ENCODE measurements at regions not wholly inside any gene's neighbourhood (a gene's known extent, or its start where the extent isn't known, plus 50 kb on each side); places are given as distances from the start of the nearest gene placed in this dataset.

DNA sequence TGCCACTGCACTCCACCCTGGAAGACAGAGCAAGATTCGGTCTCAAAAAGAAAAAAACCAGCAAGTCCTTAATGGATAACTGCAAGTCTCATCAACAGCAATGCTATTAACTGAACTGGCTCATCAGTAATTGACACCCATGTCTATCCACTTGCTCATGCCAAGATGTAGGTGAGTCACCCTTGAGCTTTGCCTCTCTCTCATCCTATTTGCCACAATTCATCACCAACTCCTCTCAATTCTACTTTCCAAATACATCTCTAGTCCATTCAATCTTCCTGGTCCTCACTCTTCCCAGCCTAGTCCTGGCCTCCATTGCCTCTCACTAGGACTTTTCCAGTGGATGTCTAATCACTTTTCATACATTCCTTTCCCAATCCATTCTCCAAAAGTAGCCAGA, 103.7 kb upstream of the PRMT6 start:
- POLR2A ChIA-PET, result no interaction called here
- H4K20me1 ChIP-seq (replicated peaks; ENCODE audit: control insufficient read depth, extremely low read depth, insufficient read depth, low read length), result no peaks in the 10 kb centered on the region
- intact Hi-C loops (cut with micrococcal nuclease) (no loop called here), dilution Hi-C loops (cut with MboI; ENCODE audit: extremely low pct_ligation_motif_present, low sequenced_read_pairs) (no loop called here)
- H2AFZ ChIP-seq (ENCODE audit: low read depth, low read length), result no peak overlapping the region
- H3K27me3 ChIP-seq (ENCODE audit: control insufficient read depth in 2 of 2, insufficient read depth in 2 of 2, low read length in 2 of 2), result no peaks in the 10 kb centered on the region
- no peak overlapping the region for H3K9ac ChIP-seq (replicated peaks; ENCODE audit: extremely low read depth, insufficient read depth, low read length)
- DNase-seq (ENCODE audit: low read depth, low spot score), result no peak
- no peak for TF ChIP-seq FOS (IDR thresholded peaks at IDR 0.05; ENCODE audit: borderline replicate concordance, insufficient read depth, low read length)
- TF ChIP-seq POLR2AphosphoS5 (IDR thresholded peaks at IDR 0.05; ENCODE audit: insufficient read depth, low read depth, low read length), result no peak
- TF ChIP-seq MYC (IDR thresholded peaks at IDR 0.05; ENCODE audit: low read depth, low read length), result no peak
- TF ChIP-seq JUN (IDR thresholded peaks at IDR 0.05; ENCODE audit: borderline replicate concordance, insufficient read depth, insufficient read length, low read depth), result no peak
- FAIRE-seq, result no peak
- CTCF ChIA-PET, result no interaction called here
- no peaks in the 10 kb centered on the region for H3K9me3 ChIP-seq (replicated peaks; ENCODE audit: control insufficient read depth, insufficient read depth, low read length)
- H3K4me3 ChIP-seq (replicated peaks in 1 of 3; ENCODE audit: insufficient read depth in 1 of 3, low read depth in 1 of 3, low read length in 3 of 3), result no peak overlapping the region
- H3K4me2 ChIP-seq (ENCODE audit: insufficient read depth, low read length), result no peak overlapping the region
- BruUV-seq (replicated peaks), result no TSS peak
- H3K4me1 ChIP-seq (ENCODE audit: control insufficient read depth, extremely low read depth, insufficient read depth, low read length), result no peaks in the 10 kb centered on the region
- H3K9me1 ChIP-seq (replicated peaks; ENCODE audit: control insufficient read depth, extremely low read depth, insufficient read depth, low read length), result no peaks in the 10 kb centered on the region
- H3K79me2 ChIP-seq (ENCODE audit: control insufficient read depth, insufficient read depth, low read length), result no peaks in the 10 kb centered on the region
- no peak overlapping the region for H3K27ac ChIP-seq (ENCODE audit: insufficient read depth, low read depth, low read length)
- H3K36me3 ChIP-seq (ENCODE audit: control insufficient read depth in 2 of 2, extremely low read depth in 1 of 2, insufficient read depth in 2 of 2, low read length in 2 of 2), result no peaks in the 10 kb centered on the region

DNA sequence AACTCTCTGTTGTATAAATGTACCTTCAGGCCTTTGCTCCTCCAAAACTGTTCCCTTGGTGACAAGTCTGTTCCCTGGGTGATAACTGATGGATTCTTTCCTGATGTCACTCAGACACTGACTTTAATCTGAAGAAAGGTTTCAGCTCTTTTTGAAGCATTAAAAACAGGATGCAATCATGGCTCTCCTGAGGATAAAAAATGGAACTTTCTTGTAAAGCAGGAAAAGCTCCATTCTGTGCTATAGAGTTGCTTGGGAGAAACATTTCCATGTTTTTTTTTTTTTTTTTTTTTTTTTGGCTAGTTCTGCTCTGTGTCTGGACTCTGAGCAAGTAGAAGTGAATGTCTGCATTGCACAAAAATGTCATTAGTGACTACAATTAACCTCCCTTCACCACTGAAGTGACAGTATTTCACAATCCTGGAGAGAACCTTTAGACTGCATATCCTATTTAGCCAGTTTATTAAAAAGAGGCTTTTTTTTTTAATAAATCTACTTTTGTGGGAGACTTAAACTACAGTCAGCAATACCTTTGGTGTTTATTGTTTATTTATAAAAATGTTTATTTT, 101.7 kb upstream of the PRMT6 start:
- dilution Hi-C loops (cut with MboI; ENCODE audit: extremely low pct_ligation_motif_present, low sequenced_read_pairs), result no loop called here
- H3K4me1 ChIP-seq (ENCODE audit: control insufficient read depth, extremely low read depth, insufficient read depth, low read length), result no peaks in the 10 kb centered on the region
- no peak overlapping the region for H3K4me3 ChIP-seq (replicated peaks in 1 of 3; ENCODE audit: insufficient read depth in 1 of 3, low read depth in 1 of 3, low read length in 3 of 3)
- ChIA-PET POLR2A (no interaction called here), CTCF (no interaction called here)
- FAIRE-seq (no peak), DNase-seq (ENCODE audit: low read depth, low spot score) (no peak)
- TF ChIP-seq FOS (IDR thresholded peaks at IDR 0.05; ENCODE audit: borderline replicate concordance, insufficient read depth, low read length) (no peak), EZH2 (IDR thresholded peaks at IDR 0.05; ENCODE audit: borderline replicate concordance, low read depth, low read length, severe bottlenecking) (no peak)
- TF ChIP-seq, protein P1, sequence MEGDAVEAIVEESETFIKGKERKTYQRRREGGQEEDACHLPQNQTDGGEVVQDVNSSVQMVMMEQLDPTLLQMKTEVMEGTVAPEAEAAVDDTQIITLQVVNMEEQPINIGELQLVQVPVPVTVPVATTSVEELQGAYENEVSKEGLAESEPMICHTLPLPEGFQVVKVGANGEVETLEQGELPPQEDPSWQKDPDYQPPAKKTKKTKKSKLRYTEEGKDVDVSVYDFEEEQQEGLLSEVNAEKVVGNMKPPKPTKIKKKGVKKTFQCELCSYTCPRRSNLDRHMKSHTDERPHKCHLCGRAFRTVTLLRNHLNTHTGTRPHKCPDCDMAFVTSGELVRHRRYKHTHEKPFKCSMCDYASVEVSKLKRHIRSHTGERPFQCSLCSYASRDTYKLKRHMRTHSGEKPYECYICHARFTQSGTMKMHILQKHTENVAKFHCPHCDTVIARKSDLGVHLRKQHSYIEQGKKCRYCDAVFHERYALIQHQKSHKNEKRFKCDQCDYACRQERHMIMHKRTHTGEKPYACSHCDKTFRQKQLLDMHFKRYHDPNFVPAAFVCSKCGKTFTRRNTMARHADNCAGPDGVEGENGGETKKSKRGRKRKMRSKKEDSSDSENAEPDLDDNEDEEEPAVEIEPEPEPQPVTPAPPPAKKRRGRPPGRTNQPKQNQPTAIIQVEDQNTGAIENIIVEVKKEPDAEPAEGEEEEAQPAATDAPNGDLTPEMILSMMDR (IDR thresholded peaks at IDR 0.05; ENCODE audit: extremely low read depth in 1 of 2, insufficient read depth in 1 of 2, low read depth in 1 of 2, low read length in 2 of 2), result no peak
- H3K4me2 ChIP-seq (ENCODE audit: insufficient read depth, low read length), result no peak overlapping the region
- no peak overlapping the region for H2AFZ ChIP-seq (ENCODE audit: low read depth, low read length)
- H3K27me3 ChIP-seq (ENCODE audit: control insufficient read depth in 2 of 2, insufficient read depth in 2 of 2, low read length in 2 of 2), result no peaks in the 10 kb centered on the region
- H3K9ac ChIP-seq (replicated peaks; ENCODE audit: extremely low read depth, insufficient read depth, low read length), result no peak overlapping the region
- intact Hi-C loops (cut with micrococcal nuclease), result no loop called here
- H3K9me3 ChIP-seq (replicated peaks; ENCODE audit: control insufficient read depth, insufficient read depth, low read length), result no peaks in the 10 kb centered on the region
- no peaks in the 10 kb centered on the region for H3K79me2 ChIP-seq (ENCODE audit: control insufficient read depth, insufficient read depth, low read length)
- no TSS peak for BruUV-seq (replicated peaks)
- no peak overlapping the region for H3K27ac ChIP-seq (ENCODE audit: insufficient read depth, low read depth, low read length)
- H3K36me3 ChIP-seq (ENCODE audit: control insufficient read depth in 2 of 2, extremely low read depth in 1 of 2, insufficient read depth in 2 of 2, low read length in 2 of 2), result no peaks in the 10 kb centered on the region
- H3K9me1 ChIP-seq (replicated peaks; ENCODE audit: control insufficient read depth, extremely low read depth, insufficient read depth, low read length), result no peaks in the 10 kb centered on the region
- no peaks in the 10 kb centered on the region for H4K20me1 ChIP-seq (replicated peaks; ENCODE audit: control insufficient read depth, extremely low read depth, insufficient read depth, low read length)

All from endothelial cell of umbilical vein (primary cell).